ENCODE measurements at regions not wholly inside any gene's neighbourhood (a gene's known extent, or its start where the extent isn't known, plus 50 kb on each side); places are given as distances from the start of the nearest gene placed in this dataset.

GRCh38 chrX:42017971-42018370 lies 94.6 kb upstream of the CASK start:
- TF ChIP-seq CTCF (IDR thresholded peaks at IDR 0.05) (no peak), POLR2A (IDR thresholded peaks at IDR 0.05) (no peak)

Data from lower leg skin (tissue), 3 donors.